Stimulated activated naive B cell treated with anti-CD40 and anti-IgM and Interleukin-4, amounts not matched to agents 10 μg/mL and 1 μg/mL and 100 μg/mL, for 72 hours (primary cell): ENCODE measurements at regions not wholly inside any gene's neighbourhood (a gene's known extent, or its start where the extent isn't known, plus 50 kb on each side); places are given as distances from the start of the nearest gene placed in this dataset.
A peak's percentile ranks its signal among the peaks of the same experiment; 100 is the strongest.
"Not testable (repeated sequence)": the region's sequence is repeated elsewhere in the genome, so short reads cannot be mapped to it uniquely, and the experiment has no call there.

Source experiments
- ATAC-seq, 2 donors: fragments of 150-1000 bp; cut with Tn5 transposase; replicated peaks; 2 replicates each; pipeline ENCODE4 v1.10.0; 2021; ENCODE audit warnings: moderate library complexity in 1 of 2
- DNase-seq: peaks from one replicate; pipeline ENCODE4 v3.0.0; 2021
- H3K27ac Mint-ChIP-seq: one replicate; pipeline ENCODE4 v1.8.0; 2022; ENCODE audit warnings: mild to moderate bottlenecking, mixed read lengths
- H3K27me3 Mint-ChIP-seq, 2 donors: one replicate each; pipeline ENCODE4 v1.8.0; 2022; ENCODE audit warnings: mixed read lengths in 2 of 2
- H3K36me3 Mint-ChIP-seq, 2 donors: one replicate each; pipeline ENCODE4 v1.8.0; 2022; ENCODE audit warnings: mixed read lengths in 2 of 2, mild to moderate bottlenecking in 1 of 2
- H3K4me1 Mint-ChIP-seq, 2 donors: one replicate each; pipeline ENCODE4 v1.8.0; 2022; ENCODE audit warnings: mixed read lengths in 2 of 2, mild to moderate bottlenecking in 1 of 2
- H3K4me3 Mint-ChIP-seq, 2 donors: one replicate each; pipeline ENCODE4 v1.8.0; 2022; ENCODE audit warnings: mild to moderate bottlenecking in 2 of 2, mixed read lengths in 2 of 2, moderate library complexity in 1 of 2
- H3K9me3 Mint-ChIP-seq, 2 donors: one replicate each; pipeline ENCODE4 v1.8.0; 2022; ENCODE audit warnings: mixed read lengths in 2 of 2, mild to moderate bottlenecking in 1 of 2

DNA sequence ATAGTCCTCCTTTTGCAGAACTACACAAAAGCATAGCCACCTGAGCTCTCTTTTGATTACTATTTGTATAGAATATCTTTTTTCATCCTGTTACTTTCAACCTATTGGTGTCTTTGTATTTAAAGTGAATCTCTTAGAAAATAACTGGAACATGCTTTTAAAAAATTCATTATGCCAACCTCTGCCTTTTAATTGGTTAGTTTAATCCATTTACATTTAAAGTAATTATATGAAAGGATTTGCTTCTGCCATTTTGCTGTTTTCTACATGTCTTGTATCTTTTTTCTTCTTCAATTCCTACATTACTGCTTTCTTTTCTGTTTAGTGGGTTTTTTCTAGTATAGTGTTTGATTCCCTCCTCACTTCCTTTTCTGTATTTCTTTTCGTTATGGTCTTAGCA is 407.5 kb upstream of the ZEB2 start:
- no peaks in the 10 kb centered on the region for H3K27me3 Mint-ChIP-seq
- peaks cover 6% of the 10 kb centered on the region in 2 donors for H3K4me1 Mint-ChIP-seq
- no peak overlapping the region for H3K4me3 Mint-ChIP-seq
- DNase-seq (no peak), ATAC-seq (no peak)
- H3K9me3 Mint-ChIP-seq = peaks cover 12% of the 10 kb centered on the region in 2 donors
- H3K27ac Mint-ChIP-seq = no peak overlapping the region
- peaks cover 2 to 11% of the 10 kb centered on the region in 2 donors for H3K36me3 Mint-ChIP-seq

DNA sequence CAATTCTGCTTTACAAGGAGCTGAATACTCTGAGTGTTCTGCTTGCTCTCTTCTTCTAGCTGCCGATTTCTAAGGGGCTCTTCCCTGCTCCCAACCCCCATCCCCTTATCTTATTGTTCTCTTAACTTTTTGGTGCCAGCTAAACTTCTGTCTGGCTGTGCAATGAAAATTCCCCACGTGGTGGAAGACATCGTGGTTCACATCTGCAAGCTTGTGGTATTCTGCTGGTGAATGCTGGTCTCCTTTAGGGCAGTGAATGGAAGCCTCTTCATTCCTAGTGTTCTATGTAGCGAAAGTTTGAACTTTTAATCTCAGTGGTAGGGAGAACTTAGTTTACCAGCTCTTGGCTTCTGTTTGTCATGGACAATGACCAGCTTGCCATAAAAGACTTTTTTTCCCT is 406.0 kb upstream of the ZEB2 start:
- no peaks in the 10 kb centered on the region for H3K27me3 Mint-ChIP-seq
- H3K9me3 Mint-ChIP-seq = peaks cover 12% of the 10 kb centered on the region in 2 donors
- peaks cover 2 to 11% of the 10 kb centered on the region in 2 donors for H3K36me3 Mint-ChIP-seq
- H3K4me3 Mint-ChIP-seq = no peak overlapping the region
- ATAC-seq (no peak), DNase-seq (no peak)
- no peak overlapping the region for H3K27ac Mint-ChIP-seq
- H3K4me1 Mint-ChIP-seq = peaks cover 7 to 9% of the 10 kb centered on the region in 2 donors

GRCh38 chr2:144924827-144925226 is 404.9 kb upstream of the ZEB2 start:
- H3K27me3 Mint-ChIP-seq = no peaks in the 10 kb centered on the region
- H3K27ac Mint-ChIP-seq = no peak overlapping the region
- ATAC-seq = no peak
- peaks cover 10 to 12% of the 10 kb centered on the region in 2 donors for H3K9me3 Mint-ChIP-seq
- peaks cover 2 to 7% of the 10 kb centered on the region in 2 donors for H3K36me3 Mint-ChIP-seq
- no peak overlapping the region for H3K4me3 Mint-ChIP-seq
- no peak for DNase-seq
- peaks cover 7 to 9% of the 10 kb centered on the region in 2 donors for H3K4me1 Mint-ChIP-seq

DNA sequence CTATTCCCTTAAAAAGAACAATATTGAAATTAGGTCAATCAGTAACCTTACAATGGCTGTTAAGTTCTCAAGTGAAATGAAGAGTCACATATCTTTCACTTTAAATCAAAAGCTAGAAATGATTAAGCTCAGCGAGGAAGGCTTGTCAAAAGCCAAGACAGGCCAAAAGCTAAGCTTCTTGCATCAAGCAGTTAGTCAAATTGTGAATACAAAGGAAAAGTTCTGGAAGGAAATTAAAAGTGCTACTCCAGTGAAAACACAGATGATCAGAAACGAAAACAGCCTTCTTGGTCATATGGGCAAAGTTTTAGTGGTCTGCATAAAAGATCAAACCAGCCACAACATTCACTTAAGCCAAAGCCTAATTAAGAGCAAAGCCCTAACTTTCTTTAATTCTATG is 402.6 kb upstream of the ZEB2 start:
- Mint-ChIP-seq H3K4me1 (peaks cover 7 to 9% of the 10 kb centered on the region in 2 donors), H3K27me3 (no peaks in the 10 kb centered on the region), H3K27ac (peak overlapping the region; percentile 14), H3K4me3 (no peak overlapping the region), H3K36me3 (no peaks in the 10 kb centered on the region), H3K9me3 (peaks cover 4% of the 10 kb centered on the region in 2 donors)
- no peak for DNase-seq
- peak in 1 of 2 donors; percentile 22 for ATAC-seq

DNA sequence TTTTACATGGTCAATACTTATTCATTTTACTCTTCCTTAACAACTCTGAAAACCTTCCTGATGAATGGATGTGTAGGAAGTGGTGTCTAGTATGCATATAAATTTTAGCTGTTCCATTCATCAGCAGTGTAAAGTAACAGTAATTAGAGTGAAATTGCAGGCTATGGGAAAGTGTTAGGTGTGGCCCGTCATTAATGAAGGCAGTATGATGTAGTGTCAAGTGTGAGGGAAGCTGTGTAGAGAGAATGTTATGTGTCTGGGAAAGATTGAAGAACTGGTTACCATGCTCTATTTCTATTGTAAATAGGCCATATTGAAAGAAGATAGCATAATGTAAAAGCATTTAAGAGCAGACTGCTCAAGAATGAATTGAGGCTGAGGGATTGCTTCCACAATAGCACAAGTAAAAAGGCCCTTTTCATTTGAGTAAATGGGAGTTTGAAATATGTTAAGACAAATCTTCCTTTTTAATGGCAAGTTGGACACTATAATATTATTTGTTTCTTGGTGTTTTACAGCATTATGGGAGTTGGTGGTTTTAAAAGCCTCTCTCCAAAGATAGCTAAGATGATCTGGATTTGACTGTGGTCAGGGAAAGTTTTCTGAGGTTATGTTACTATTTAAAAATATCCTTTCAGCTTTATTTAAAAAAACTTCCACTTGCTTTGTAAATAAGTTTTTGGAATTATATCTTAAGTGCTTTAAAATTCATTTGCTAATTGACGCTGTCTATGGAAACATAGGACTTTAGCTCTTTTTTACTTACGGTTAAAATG is 401.0 kb upstream of the ZEB2 start:
- DNase-seq (no peak), ATAC-seq (no peak)
- no peaks in the 10 kb centered on the region for H3K27me3 Mint-ChIP-seq
- H3K36me3 Mint-ChIP-seq = no peaks in the 10 kb centered on the region
- H3K4me1 Mint-ChIP-seq = peaks cover 7 to 9% of the 10 kb centered on the region in 2 donors
- peaks cover 3% of the 10 kb centered on the region in 2 donors for H3K9me3 Mint-ChIP-seq
- no peak overlapping the region for H3K27ac Mint-ChIP-seq
- H3K4me3 Mint-ChIP-seq = no peak overlapping the region

GRCh38 chr2:144914622-144915318 is 394.9 kb upstream of the ZEB2 start:
- no peak overlapping the region for H3K27ac Mint-ChIP-seq
- H3K9me3 Mint-ChIP-seq = peaks cover 2 to 3% of the 10 kb centered on the region in 2 donors
- no peak for DNase-seq
- H3K4me1 Mint-ChIP-seq = no peaks in the 10 kb centered on the region
- H3K36me3 Mint-ChIP-seq = no peaks in the 10 kb centered on the region
- ATAC-seq = no peak
- no peaks in the 10 kb centered on the region for H3K27me3 Mint-ChIP-seq
- no peak overlapping the region for H3K4me3 Mint-ChIP-seq

- H3K4me3 Mint-ChIP-seq = no peak overlapping the region
- DNase-seq (no peak), ATAC-seq (no peak)
- H3K36me3 Mint-ChIP-seq = no peaks in the 10 kb centered on the region
- no peaks in the 10 kb centered on the region for H3K9me3 Mint-ChIP-seq
- no peak overlapping the region for H3K27ac Mint-ChIP-seq
- H3K27me3 Mint-ChIP-seq = no peaks in the 10 kb centered on the region
- no peaks in the 10 kb centered on the region for H3K4me1 Mint-ChIP-seq
Observed at GRCh38 chr2:144914113-144914512, 394.2 kb upstream of the ZEB2 start.

GRCh38 chr2:144912206-144912605 is 392.3 kb upstream of the ZEB2 start:
- Mint-ChIP-seq H3K27me3 (peaks cover 0 to 3% of the 10 kb centered on the region in 2 donors), H3K27ac (no peak overlapping the region), H3K9me3 (no peaks in the 10 kb centered on the region), H3K4me3 (no peak overlapping the region), H3K36me3 (no peaks in the 10 kb centered on the region), H3K4me1 (no peaks in the 10 kb centered on the region)
- no peak for ATAC-seq
- DNase-seq = no peak

GRCh38 chr2:144905956-144906355 is 386.0 kb upstream of the ZEB2 start:
- no peak overlapping the region for H3K4me3 Mint-ChIP-seq
- no peak overlapping the region for H3K27ac Mint-ChIP-seq
- H3K36me3 Mint-ChIP-seq = no peaks in the 10 kb centered on the region
- no peak for ATAC-seq
- H3K9me3 Mint-ChIP-seq = peaks cover 4% of the 10 kb centered on the region in 2 donors
- H3K4me1 Mint-ChIP-seq = no peaks in the 10 kb centered on the region
- peaks cover 0 to 3% of the 10 kb centered on the region in 2 donors for H3K27me3 Mint-ChIP-seq
- DNase-seq = no peak

GRCh38 chr2:144904612-144905011 is 384.7 kb upstream of the ZEB2 start:
- peaks cover 0 to 3% of the 10 kb centered on the region in 2 donors for H3K27me3 Mint-ChIP-seq
- ATAC-seq (no peak), DNase-seq (no peak)
- no peak overlapping the region for H3K27ac Mint-ChIP-seq
- no peak overlapping the region for H3K4me3 Mint-ChIP-seq
- peaks cover 4% of the 10 kb centered on the region in 2 donors for H3K9me3 Mint-ChIP-seq
- H3K36me3 Mint-ChIP-seq = no peaks in the 10 kb centered on the region
- no peaks in the 10 kb centered on the region for H3K4me1 Mint-ChIP-seq

DNA sequence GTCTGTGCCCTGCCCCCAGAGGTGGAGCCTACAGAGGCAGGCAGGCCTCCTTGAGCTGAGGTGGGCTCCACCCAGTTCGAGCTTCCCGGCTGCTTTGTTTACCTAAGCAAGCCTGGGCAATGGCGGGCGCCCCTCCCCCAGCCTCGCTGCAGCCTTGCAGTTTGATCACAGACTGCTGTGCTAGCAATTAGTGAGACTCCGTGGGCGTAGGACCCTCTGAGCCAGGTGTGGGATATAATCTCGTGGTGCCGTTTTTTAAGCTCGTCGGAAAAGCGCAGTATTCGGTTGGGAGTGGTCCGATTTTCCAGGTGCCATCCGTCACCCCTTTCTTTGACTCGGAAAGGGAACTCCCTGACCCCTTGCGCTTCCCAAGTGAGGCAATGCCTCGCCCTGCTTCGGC is 383.1 kb upstream of the ZEB2 start:
- H3K27ac Mint-ChIP-seq, H3K9me3 Mint-ChIP-seq, H3K27me3 Mint-ChIP-seq: not testable (repeated sequence)

GRCh38 chr2:144901386-144901785 is 381.5 kb upstream of the ZEB2 start:
- H3K36me3 Mint-ChIP-seq, H3K27ac Mint-ChIP-seq, H3K4me1 Mint-ChIP-seq, DNase-seq, H3K27me3 Mint-ChIP-seq, ATAC-seq, H3K9me3 Mint-ChIP-seq, H3K4me3 Mint-ChIP-seq: not testable (repeated sequence)

More for the DNA sequence above, 383.1 kb upstream of the ZEB2 start:
- not testable (repeated sequence) for H3K4me3 Mint-ChIP-seq, H3K36me3 Mint-ChIP-seq, ATAC-seq, H3K4me1 Mint-ChIP-seq, DNase-seq

GRCh38 chr2:144896341-144896740 is 376.4 kb upstream of the ZEB2 start:
- Mint-ChIP-seq H3K27ac (no peak overlapping the region), H3K4me3 (no peak overlapping the region), H3K9me3 (no peaks in the 10 kb centered on the region), H3K4me1 (no peaks in the 10 kb centered on the region), H3K36me3 (no peaks in the 10 kb centered on the region), H3K27me3 (no peaks in the 10 kb centered on the region)
- ATAC-seq = no peak
- DNase-seq = no peak

DNA sequence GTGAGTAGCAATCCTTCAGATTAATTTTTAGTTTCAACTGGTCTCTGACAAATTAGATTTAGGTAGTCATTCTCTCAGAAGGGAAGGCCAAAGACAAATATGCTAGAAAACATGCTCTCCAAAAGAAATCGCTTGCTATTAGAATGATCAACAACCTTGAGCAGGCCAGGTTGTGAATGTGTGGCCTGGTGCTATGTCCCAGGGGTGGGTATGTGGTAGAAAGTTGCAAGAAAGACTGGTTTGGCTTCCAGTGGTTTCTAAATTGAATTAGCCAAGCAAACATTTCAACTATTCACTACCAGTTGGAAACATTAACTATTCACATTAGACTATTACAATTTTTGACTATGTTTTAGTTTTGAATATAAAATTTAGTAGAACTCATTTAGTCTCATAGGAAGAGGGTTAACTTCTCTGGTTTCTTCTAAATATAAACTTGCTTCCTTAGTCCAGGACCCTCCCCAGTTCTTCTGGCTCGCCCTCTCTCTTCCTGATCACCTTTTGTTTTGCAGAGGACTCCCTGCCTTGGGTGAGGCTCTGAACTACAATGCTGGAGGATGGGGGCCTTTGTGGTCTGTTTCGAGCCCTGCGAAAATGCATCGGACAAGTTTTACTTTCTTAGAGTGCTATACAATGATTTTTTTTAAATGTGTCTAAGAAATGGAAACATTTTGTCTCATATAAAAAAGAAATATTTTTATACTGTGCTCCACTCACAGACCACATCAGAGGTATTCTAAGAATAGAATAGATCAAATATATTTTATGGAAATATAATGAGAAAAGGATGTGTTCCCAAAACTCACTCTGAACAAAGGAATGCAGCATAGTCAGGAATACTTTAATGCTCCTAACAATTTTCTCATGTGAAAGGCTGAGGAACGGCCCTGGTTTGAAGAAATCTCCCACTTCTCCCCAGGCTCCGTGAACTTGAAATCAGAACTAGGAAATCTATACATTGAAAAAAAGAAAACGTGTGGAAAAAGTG is 375.0 kb upstream of the ZEB2 start:
- no peak overlapping the region for H3K27ac Mint-ChIP-seq
- no peak for DNase-seq
- no peak overlapping the region for H3K4me3 Mint-ChIP-seq
- ATAC-seq = no peak
- no peaks in the 10 kb centered on the region for H3K27me3 Mint-ChIP-seq
- H3K9me3 Mint-ChIP-seq = no peaks in the 10 kb centered on the region
- H3K36me3 Mint-ChIP-seq = no peaks in the 10 kb centered on the region
- H3K4me1 Mint-ChIP-seq = no peaks in the 10 kb centered on the region
